Activated naive CD8-positive, alpha-beta T cell treated with anti-CD3 and anti-CD28 coated beads, Interleukin-2, amount 10 ng/mL, durations not matched to agents 7 days and 5 days (primary cell): ENCODE measurements at regions not wholly inside any gene's neighbourhood (a gene's known extent, or its start where the extent isn't known, plus 50 kb on each side); places are given as distances from the start of the nearest gene placed in this dataset.

ENCODE experiments used
- ATAC-seq: fragments of 150-1000 bp; cut with Tn5 transposase; one replicate; pipeline ENCODE4 v1.10.0; 2021; ENCODE audit warnings: low read depth, moderate library complexity
- POLR2A ChIA-PET: fragments of 350-600 bp; sonication (Branson Sonifier 250); formaldehyde crosslinking; loops from one replicate; lab custom pipeline; 2021; ENCODE audit warnings: antibody characterized with exemption; lab: Charles Lee
- DNase-seq: peaks from one replicate; pipeline ENCODE4 v3.0.0; 2021
- H3K27ac Mint-ChIP-seq: one replicate; pipeline ENCODE4 v1.8.0; 2022; ENCODE audit warnings: mild to moderate bottlenecking, mixed read lengths
- H3K27me3 Mint-ChIP-seq: one replicate; pipeline ENCODE4 v1.8.0; 2022; ENCODE audit warnings: mild to moderate bottlenecking, moderate library complexity, mixed read lengths
- H3K36me3 Mint-ChIP-seq: one replicate; pipeline ENCODE4 v1.8.0; 2021; ENCODE audit warnings: mild to moderate bottlenecking, mixed read lengths
- H3K4me1 Mint-ChIP-seq: one replicate; pipeline ENCODE4 v1.8.0; 2021; ENCODE audit warnings: mixed read lengths
- H3K4me3 Mint-ChIP-seq: one replicate; pipeline ENCODE4 v1.8.0; 2022; ENCODE audit warnings: mild to moderate bottlenecking, moderate library complexity, mixed read lengths
- H3K9me3 Mint-ChIP-seq: one replicate; pipeline ENCODE4 v1.8.0; 2021; ENCODE audit warnings: mixed read lengths

DNA sequence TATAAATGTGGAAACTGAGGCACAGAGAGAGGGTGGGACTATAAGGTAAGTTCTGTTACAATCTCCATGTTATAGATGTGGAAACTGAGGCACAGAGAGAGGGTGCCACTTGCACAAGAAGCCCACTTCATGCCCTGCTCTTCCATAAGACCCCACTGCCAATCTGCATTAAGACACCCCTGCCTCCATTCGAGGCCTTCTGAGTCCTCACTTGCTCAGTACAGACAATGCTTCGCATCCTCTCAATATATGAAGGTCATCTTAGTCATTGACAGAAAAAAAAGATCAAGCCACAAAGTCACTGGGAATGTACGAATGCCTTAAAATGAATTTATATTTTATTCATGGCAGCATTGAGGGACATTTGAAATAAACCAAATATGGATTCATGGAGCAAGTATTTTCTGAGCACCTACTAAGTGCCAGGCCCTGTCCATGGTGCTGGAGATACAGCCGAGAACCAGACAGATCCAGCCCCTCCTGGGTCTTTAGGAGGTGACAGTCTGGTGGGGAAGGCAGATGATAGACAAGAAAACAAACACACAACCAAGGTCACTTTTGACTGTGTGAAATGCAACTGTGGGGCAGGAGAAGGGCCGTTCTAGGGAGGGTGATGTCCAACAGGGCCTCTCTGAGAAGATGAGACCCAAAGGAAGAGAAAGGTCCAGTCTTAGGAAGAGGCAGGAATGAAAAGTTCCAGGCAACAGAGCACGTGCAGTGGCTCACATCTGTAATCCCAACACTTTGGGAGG, 92.5 kb upstream of the PTPN1 start:
- no peak for ATAC-seq
- POLR2A ChIA-PET: no interaction called here
- Mint-ChIP-seq H3K4me1 (no peaks in the 10 kb centered on the region), H3K27ac (no peak overlapping the region), H3K9me3 (no peaks in the 10 kb centered on the region), H3K27me3 (peaks cover 16% of the 10 kb centered on the region), H3K36me3 (no peaks in the 10 kb centered on the region), H3K4me3 (no peak overlapping the region)
- no peak for DNase-seq

DNA sequence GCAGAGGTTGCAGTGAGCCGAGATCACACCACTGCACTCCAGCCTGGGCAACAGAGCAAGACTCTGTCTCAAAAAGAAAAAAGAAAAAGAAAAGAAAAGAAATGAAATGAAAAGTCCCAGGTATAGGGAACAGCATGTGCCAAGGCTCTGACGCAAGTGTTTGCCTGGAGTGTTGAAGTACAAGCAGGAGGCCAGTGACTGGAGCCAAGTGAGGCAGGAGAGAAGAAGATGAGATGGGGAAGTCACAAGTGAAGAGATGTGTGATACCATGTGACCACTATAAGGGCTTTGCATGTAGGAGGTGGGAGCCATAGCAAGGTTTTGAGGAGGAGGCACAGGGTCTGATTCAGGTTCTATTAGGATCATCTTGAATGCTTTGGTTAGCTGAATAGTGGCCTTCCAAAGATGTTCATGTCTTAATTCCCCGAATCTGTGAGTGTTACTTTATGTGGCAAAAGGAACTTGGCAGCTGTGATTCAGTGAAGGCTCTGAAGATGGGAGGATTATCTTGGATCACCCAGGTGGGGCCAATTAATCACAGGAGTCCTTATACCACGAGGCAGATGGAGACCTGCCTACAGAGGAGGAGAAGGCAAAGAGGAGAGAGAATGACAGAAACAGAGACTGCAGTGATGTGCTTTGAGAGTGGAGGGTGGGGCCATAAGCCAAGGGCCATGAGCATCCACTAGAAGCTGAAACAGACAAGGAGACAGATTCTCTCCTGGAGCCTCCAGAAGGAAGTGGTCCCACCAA, 91.1 kb upstream of the PTPN1 start:
- POLR2A ChIA-PET: no interaction called here
- no peaks in the 10 kb centered on the region for H3K9me3 Mint-ChIP-seq
- no peaks in the 10 kb centered on the region for H3K36me3 Mint-ChIP-seq
- H3K27me3 Mint-ChIP-seq: peaks cover 21% of the 10 kb centered on the region
- DNase-seq (no peak), ATAC-seq (no peak)
- no peaks in the 10 kb centered on the region for H3K4me1 Mint-ChIP-seq
- H3K27ac Mint-ChIP-seq: no peak overlapping the region
- H3K4me3 Mint-ChIP-seq: no peak overlapping the region

DNA sequence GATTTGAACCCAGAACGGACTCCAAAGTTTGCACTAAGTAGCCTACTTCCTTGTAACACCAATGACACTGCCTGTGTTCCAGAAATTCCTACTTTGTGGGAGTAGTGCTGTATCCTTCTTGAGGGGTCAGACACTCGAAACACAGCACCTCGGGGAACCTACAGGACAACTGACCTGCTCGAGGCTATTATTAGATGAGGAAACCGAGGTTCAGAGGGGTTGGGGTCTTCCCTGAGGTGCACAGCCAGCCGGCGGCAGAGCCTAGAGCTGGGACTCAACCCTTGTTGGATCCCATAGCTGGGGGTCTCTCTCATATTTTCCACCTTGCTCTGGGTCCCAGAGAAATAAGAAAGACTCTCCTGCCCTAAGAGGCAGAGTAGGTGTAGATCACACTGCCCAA, 89.8 kb upstream of the PTPN1 start:
- Mint-ChIP-seq H3K27me3 (peaks cover 28% of the 10 kb centered on the region), H3K36me3 (no peaks in the 10 kb centered on the region), H3K4me1 (no peaks in the 10 kb centered on the region), H3K9me3 (no peaks in the 10 kb centered on the region), H3K27ac (no peak overlapping the region), H3K4me3 (no peak overlapping the region)
- POLR2A ChIA-PET: no interaction called here
- ATAC-seq (no peak), DNase-seq (no peak)

DNA sequence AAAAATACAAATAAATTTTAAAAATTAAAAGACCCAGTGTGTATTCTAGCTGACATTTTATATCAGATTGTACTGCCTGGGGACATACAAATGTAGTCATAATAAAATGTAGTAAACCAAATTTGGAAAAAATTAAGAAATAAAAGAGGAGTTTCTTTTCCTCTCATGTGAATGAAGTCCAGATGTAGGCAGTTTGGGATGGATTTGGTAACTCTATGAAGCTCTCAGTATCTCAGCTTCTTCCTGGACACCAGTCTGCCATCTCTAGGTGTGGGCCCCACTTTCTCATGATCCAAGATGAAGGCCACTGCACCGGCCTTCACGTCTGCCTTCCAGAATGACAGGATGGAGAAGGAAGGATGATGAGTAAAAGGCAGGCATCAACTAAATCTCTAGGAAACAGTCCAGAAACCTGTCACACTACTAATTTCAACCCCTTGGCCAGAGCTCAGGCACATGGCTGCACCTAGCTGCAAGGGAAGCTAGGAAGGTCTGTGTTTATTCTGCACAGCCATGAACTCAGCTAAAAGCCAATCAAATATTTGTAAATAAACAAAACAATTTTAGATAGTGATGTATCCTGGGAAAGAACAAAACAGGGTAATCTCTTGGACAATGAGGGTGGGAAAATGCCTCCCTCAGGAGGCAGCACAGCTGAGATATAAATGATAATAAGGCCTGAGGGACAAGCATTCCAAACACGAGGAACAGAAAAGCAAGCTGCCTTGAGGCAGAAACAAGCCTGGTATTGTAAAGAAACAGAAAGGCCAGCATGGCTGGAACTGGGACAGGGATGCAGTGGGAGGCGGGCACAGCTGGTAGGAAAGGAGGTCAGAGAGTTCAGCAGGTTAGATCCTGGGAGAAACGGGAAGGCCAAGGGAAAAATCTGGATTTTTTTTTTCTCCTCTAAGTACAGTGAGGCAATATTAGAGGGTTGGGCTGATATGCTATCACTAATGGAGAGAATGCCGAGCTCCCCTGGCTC, 88.5 kb upstream of the PTPN1 start:
- Mint-ChIP-seq H3K27me3 (peaks cover 31% of the 10 kb centered on the region), H3K4me3 (no peak overlapping the region), H3K27ac (no peak overlapping the region), H3K9me3 (no peaks in the 10 kb centered on the region), H3K4me1 (no peaks in the 10 kb centered on the region), H3K36me3 (no peaks in the 10 kb centered on the region)
- POLR2A ChIA-PET: no interaction called here
- DNase-seq: no peak
- ATAC-seq: no peak

DNA sequence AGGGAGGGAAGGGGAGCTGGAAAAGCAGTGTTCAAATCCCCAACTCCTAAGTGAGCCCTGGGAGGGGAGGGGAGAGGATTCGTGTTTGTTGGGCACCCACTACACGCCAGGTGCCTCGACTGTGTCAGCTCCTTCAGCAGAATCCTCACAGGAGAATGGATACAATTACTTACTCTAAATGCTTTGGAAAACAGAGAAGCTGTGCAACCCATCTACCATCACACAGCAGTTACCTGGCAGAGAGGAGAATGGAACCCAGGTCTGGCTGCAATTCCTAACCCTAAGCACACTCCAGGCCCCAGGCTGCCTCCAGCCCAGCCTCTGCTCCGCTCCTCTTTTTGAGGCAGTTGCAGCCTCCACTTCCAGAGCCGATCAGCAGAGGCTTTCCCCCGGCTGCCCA, 86.4 kb upstream of the PTPN1 start:
- Mint-ChIP-seq H3K27me3 (peaks cover 32% of the 10 kb centered on the region), H3K36me3 (no peaks in the 10 kb centered on the region), H3K4me3 (no peak overlapping the region), H3K9me3 (no peaks in the 10 kb centered on the region), H3K27ac (no peak overlapping the region), H3K4me1 (peaks cover 2% of the 10 kb centered on the region)
- POLR2A ChIA-PET: interaction anchor here (0.6 kb wide), 1 partner anchor 158 kb away, joined by 3 read pairs; no protein-coding TSS in a partner anchor
- ATAC-seq (no peak), DNase-seq (no peak)

DNA sequence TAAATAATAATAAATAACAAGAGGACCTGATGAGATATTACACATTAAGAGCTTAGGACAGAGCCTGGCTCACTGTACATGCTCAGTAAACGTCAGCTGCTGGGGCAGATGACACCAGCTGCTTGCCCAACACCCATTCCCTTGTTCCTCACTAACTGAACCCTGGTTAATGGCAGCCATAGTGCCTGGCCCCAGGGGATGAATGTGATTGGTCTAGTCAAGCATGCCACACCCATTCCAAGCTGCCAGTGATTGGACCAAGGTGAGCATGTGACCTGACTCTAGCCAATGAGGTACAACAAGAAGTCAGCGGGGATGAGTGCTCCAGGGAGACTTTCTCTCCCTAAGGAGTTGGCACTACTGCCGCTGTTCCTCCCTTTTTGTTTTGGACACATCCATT, 85.1 kb upstream of the PTPN1 start:
- Mint-ChIP-seq H3K9me3 (no peaks in the 10 kb centered on the region), H3K4me3 (no peak overlapping the region), H3K27me3 (peaks cover 32% of the 10 kb centered on the region), H3K4me1 (peaks cover 2% of the 10 kb centered on the region), H3K36me3 (no peaks in the 10 kb centered on the region), H3K27ac (no peak overlapping the region)
- no peak for ATAC-seq
- DNase-seq: no peak
- POLR2A ChIA-PET: no interaction called here

DNA sequence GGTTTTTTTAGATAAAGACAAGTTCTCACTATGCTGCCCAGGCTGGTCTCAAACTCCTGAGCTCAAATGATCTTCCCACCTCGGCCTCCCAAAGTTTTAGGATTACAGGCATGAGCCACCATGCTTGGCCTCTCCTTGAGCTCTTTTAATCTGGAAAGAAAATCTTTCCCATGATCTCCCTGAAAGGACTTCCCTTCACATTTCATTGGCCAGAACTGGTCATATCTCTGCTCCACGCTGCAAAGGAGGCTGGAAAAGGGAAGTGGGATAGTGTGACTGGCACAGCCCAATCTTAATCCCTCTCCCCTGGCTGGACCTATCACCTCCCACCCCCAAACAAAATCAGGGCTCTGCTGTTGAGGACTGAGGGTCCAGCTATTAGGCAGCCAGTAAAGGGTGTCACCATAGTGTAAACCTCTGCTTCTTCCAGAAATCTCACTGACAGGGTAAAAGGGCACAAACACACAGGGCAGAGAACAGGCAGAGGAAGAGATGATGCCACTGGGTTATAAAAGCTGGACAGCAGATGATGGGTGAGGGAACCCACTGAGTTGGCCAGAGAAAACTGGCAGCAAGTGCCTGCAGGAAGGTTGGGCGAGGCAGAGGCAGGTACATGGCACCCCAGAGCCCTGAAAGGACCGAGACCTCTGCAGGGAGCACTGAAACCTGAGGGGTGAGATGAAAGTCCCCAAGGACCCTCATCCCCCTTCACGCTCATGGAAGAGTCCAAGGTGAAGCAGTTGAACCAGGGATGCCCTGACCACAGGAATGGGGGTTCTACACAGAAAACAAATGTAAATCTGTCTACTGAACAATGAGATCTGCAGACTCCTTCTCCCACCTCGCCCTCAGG, 83.1 kb upstream of the PTPN1 start:
- H3K4me1 Mint-ChIP-seq: peaks cover 2% of the 10 kb centered on the region

DNA sequence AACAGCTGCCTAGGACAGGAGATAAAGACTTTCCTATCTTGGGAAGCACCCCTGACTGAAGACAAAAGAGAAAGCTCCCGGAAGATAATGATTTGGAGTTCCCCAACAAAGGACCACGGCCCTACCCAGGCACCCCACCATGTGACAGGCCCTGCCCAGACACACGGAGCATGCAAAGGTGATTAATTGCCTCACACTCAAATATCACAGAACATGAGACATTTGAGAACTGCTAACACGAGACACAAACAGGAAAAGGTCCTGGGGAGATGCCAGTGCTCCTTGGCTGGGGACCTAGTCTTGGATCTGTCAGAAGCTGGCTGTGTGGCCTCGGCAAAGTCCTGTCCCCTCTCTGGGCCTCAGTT, 82.5 kb upstream of the PTPN1 start:
- H3K4me3 Mint-ChIP-seq: no peak overlapping the region
- no peaks in the 10 kb centered on the region for H3K36me3 Mint-ChIP-seq
- ATAC-seq: no peak
- no peak for DNase-seq
- peaks cover 35% of the 10 kb centered on the region for H3K27me3 Mint-ChIP-seq
- H3K27ac Mint-ChIP-seq: no peak overlapping the region
- H3K4me1 Mint-ChIP-seq: peaks cover 2% of the 10 kb centered on the region
- POLR2A ChIA-PET: no interaction called here
- no peaks in the 10 kb centered on the region for H3K9me3 Mint-ChIP-seq

More for the DNA sequence above, 83.1 kb upstream of the PTPN1 start:
- POLR2A ChIA-PET: no interaction called here
- H3K27ac Mint-ChIP-seq: no peak overlapping the region
- no peak for ATAC-seq
- H3K4me3 Mint-ChIP-seq: no peak overlapping the region
- H3K27me3 Mint-ChIP-seq: peaks cover 32% of the 10 kb centered on the region
- no peaks in the 10 kb centered on the region for H3K9me3 Mint-ChIP-seq
- H3K36me3 Mint-ChIP-seq: no peaks in the 10 kb centered on the region
- no peak for DNase-seq

DNA sequence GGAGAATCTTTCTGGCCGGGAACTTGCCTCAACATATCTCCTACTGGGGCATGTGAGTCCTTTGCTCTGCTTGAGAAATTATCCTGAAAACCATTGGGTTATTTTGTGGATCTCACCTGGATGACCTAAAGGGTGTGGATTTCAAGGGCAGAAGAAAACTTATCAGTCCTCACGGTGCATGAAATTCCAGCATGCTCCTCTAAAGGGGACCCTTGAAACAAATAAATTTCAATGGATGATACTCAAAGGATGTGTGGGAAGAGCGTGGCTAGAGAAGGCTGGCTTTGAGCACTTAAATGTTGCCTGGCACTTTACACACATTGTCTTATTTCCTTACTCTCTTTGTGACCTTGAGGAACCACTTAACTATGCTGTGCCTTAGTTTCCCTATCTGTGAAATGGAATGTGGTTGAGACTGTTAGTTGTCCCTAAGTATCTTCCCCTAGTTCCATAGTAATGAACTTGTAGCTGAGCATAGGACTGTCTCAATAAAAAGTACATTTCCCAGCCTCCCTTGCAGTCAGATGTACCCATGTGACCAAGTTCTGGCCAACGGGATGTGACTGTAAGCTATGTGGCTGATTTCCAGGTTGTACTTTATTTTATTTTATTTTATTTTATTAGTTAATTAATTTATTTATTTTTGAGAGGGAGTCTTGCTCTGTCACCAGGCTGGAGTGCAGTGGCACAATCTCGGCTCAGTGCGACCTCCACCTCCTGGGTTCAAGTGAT, 81.9 kb upstream of the PTPN1 start:
- ATAC-seq (no peak), DNase-seq (no peak)
- Mint-ChIP-seq H3K36me3 (no peaks in the 10 kb centered on the region), H3K4me1 (peaks cover 2% of the 10 kb centered on the region), H3K27ac (no peak overlapping the region), H3K4me3 (no peak overlapping the region), H3K9me3 (no peaks in the 10 kb centered on the region), H3K27me3 (peaks cover 36% of the 10 kb centered on the region)
- POLR2A ChIA-PET: no interaction called here

DNA sequence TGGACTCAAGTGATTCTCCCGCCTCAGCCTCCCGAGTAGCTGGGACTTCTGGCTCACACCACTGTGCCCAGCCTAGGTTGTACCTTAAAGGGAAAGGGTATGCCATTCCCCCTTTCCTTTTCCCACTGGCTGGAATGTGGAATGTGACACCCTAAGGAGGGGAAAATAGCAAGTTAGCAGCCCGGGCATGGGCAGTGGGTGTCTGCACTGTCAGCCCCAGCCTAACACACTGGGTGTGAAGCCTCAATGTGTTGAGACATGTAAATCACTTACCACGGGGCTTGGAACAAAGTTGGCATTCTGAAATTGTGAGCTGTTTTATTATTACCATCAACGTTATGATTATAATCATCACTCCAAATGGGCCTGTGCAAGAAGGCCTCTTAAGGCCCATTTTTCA, 80.8 kb upstream of the PTPN1 start:
- Mint-ChIP-seq H3K36me3 (no peaks in the 10 kb centered on the region), H3K27me3 (peaks cover 27% of the 10 kb centered on the region), H3K4me3 (no peak overlapping the region), H3K4me1 (peaks cover 2% of the 10 kb centered on the region), H3K9me3 (no peaks in the 10 kb centered on the region), H3K27ac (no peak overlapping the region)
- ATAC-seq: no peak
- no peak for DNase-seq
- POLR2A ChIA-PET: no interaction called here

DNA sequence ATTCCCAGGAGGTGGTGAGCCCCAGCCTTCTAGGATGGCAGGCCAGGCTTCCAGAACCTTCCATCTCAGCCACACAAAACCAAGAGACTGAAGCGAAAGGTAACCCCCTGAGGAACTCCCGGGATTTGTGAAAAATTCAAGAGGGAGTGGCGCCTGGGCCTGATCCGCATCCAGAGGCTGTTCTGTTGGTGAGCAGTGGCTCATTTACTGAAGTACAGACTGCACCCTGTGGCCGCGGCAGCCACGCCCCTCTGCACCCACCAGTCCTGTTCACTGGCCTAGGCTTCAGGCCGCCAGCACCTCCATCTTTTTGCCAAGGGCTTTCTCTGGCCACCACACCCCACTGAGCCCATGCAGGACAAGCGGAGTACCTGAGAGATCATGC, 79.1 kb upstream of the PTPN1 start:
- Mint-ChIP-seq H3K27me3 (peaks cover 20% of the 10 kb centered on the region), H3K27ac (no peak overlapping the region), H3K4me3 (no peak overlapping the region), H3K4me1 (peaks cover 6% of the 10 kb centered on the region), H3K9me3 (no peaks in the 10 kb centered on the region), H3K36me3 (no peaks in the 10 kb centered on the region)
- POLR2A ChIA-PET: no interaction called here
- ATAC-seq: no peak
- no peak for DNase-seq

DNA sequence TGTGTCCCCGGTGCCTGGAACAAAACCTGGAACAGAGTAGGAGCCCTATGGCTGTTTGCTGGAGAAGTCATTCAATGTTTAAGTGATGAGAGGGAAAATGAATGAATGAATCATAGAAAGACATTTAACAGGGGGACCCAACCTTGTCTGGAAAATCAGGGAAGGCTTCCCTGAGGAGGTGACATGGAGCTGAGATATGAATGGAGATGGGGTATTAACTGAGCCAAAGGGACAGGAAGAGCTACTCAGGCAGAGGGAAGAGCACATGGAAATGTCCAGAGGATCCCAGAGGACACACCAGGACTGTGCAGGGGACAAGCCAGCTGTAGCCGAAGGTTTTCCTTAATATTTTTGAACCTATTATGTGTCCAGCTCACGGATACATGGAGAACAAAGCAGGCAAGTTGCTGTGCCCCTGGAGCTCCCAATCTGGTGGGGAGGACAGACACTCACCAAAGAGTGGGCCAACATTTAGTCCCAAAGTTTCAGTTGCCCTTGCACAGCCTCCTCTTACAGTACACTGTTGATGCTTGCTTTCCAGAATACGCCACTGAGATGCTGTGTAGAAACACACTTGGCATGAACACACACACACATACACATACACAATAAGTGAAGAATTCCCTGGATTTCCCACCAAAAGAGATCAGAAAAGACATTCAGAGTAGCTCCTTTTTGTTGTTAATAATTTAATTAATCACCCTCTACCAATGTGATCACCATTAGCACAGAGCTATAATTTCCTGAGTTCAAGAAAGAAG, 77.0 kb upstream of the PTPN1 start:
- POLR2A ChIA-PET: no interaction called here
- Mint-ChIP-seq H3K4me3 (no peak overlapping the region), H3K27me3 (peaks cover 9% of the 10 kb centered on the region), H3K36me3 (no peaks in the 10 kb centered on the region), H3K27ac (no peak overlapping the region), H3K9me3 (no peaks in the 10 kb centered on the region), H3K4me1 (peaks cover 4% of the 10 kb centered on the region)
- ATAC-seq (no peak), DNase-seq (no peak)
